ENCODE measurements at regions not wholly inside any gene's neighbourhood (a gene's known extent, or its start where the extent isn't known, plus 50 kb on each side); places are given as distances from the start of the nearest gene placed in this dataset.

DNA sequence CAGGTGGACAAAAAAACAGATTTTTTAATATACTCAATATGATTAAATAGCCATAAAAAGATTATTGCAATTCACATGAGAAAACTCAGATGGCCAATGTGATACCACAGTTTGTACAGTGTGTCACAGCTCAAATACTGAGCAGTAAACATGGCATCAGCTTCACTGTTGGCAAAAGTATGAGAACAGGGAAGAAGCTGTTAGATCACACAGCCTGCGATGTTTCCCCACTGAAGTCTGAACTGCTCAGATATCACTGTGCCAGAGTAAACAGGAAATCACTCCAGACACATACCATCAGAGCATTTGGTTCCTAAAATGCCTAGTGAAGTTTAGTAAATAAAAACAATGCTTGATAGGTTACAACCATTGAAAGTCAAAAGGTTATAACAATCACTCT is 347.8 kb downstream of the ETV1 start:
- TF ChIP-seq POLR2A (IDR thresholded peaks at IDR 0.05; ENCODE audit: low read depth, low read length) (no peak), POLR2AphosphoS5 (IDR thresholded peaks at IDR 0.05; ENCODE audit: low read depth, low read length) (no peak)

Measured in GM12892 (cell line).